ENCODE measurements at regions not wholly inside any gene's neighbourhood (a gene's known extent, or its start where the extent isn't known, plus 50 kb on each side); places are given as distances from the start of the nearest gene placed in this dataset.

DNA sequence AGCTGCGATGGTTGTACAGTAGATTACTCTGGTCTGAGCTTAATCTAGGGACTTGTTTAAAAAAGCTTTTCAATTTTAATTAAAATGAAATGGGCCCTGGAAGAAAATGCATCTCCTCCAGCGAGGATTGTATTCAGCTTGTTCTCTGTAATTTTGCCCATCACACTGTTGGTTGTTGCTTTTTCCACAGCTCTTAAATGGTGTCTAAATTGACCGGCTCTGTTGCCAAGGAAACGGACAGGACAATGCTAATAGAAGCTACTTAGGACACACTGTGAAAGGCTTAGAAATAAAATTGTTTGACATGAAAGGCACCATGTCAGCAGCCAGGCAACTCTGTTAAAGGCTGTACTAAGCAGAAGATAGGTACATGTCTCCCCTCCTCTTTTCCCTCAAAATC is 116.7 kb upstream of the NRSN1 start:
- DNase-seq (ENCODE audit: low read depth), result no peak
- TF ChIP-seq, protein P1, sequence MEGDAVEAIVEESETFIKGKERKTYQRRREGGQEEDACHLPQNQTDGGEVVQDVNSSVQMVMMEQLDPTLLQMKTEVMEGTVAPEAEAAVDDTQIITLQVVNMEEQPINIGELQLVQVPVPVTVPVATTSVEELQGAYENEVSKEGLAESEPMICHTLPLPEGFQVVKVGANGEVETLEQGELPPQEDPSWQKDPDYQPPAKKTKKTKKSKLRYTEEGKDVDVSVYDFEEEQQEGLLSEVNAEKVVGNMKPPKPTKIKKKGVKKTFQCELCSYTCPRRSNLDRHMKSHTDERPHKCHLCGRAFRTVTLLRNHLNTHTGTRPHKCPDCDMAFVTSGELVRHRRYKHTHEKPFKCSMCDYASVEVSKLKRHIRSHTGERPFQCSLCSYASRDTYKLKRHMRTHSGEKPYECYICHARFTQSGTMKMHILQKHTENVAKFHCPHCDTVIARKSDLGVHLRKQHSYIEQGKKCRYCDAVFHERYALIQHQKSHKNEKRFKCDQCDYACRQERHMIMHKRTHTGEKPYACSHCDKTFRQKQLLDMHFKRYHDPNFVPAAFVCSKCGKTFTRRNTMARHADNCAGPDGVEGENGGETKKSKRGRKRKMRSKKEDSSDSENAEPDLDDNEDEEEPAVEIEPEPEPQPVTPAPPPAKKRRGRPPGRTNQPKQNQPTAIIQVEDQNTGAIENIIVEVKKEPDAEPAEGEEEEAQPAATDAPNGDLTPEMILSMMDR (conservative IDR thresholded peaks at IDR 0.05; ENCODE audit: low read depth, low read length), result no peak
- H3K4me3 ChIP-seq (ENCODE audit: low read depth, low read length), result no peak overlapping the region

- no peak for DNase-seq (ENCODE audit: low read depth)
- no peak overlapping the region for H3K4me3 ChIP-seq (ENCODE audit: low read depth, low read length)
- TF ChIP-seq, protein P1 (conservative IDR thresholded peaks at IDR 0.05; ENCODE audit: low read depth, low read length), result no peak
Measured at GRCh38 chr6:24010133-24010532, 115.9 kb upstream of the NRSN1 start.

DNA sequence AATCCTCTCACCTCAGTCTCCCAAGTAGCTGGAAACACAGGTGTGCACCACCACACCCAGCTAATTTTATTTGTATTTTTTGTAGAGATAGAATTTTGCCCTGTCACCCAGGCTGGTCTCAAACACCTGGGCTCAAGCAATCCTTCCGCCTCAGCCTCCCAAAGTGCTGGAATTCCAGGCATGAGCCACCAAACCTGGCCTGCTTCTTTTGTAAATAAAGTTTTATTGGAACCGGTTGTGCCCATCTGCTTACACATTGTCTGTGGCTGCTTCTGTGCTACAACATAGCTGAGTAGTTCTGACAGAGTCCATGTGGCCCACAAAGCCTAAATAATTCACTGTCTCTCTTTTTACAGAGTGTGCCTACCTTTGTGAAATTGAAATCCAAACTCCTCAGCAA is 109.7 kb upstream of the NRSN1 start:
- no peak overlapping the region for H3K4me3 ChIP-seq (ENCODE audit: low read depth, low read length)
- no peak for DNase-seq (ENCODE audit: low read depth)
- TF ChIP-seq, protein P1 (conservative IDR thresholded peaks at IDR 0.05; ENCODE audit: low read depth, low read length), result no peak

DNA sequence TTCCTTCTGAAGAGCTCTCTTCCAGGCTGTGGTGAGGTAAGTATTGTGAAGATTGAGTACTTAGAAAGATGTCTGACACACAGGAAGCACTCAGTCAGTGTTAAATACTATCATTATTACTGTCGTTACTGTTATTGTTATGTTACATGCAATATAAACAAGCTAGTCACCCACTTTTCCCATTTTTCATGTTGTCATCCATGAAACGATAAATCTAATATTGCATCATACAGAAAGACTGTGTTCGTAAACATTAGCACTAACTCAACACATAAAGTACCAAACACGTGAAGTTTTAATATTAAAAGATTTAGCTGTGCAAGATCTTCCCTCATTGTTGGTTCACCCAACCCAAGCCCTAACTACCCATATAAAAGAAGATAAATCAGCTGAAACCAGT is 109.2 kb upstream of the NRSN1 start:
- TF ChIP-seq, protein P1 (conservative IDR thresholded peaks at IDR 0.05; ENCODE audit: low read depth, low read length), result no peak
- no peak overlapping the region for H3K4me3 ChIP-seq (ENCODE audit: low read depth, low read length)
- DNase-seq (ENCODE audit: low read depth), result no peak

- TF ChIP-seq, protein P1 (conservative IDR thresholded peaks at IDR 0.05; ENCODE audit: low read depth, low read length), result no peak
- H3K4me3 ChIP-seq (ENCODE audit: low read depth, low read length), result no peak overlapping the region
- no peak for DNase-seq (ENCODE audit: low read depth)
Measured at GRCh38 chr6:24019393-24019792, 106.6 kb upstream of the NRSN1 start.

GRCh38 chr6:24019830-24020229 is 106.2 kb upstream of the NRSN1 start:
- DNase-seq (ENCODE audit: low read depth), result no peak
- TF ChIP-seq, protein P1 (conservative IDR thresholded peaks at IDR 0.05; ENCODE audit: low read depth, low read length), result no peak
- H3K4me3 ChIP-seq (ENCODE audit: low read depth, low read length), result no peak overlapping the region

GRCh38 chr6:24026050-24026449 is 100.0 kb upstream of the NRSN1 start:
- TF ChIP-seq, protein P1 (conservative IDR thresholded peaks at IDR 0.05; ENCODE audit: low read depth, low read length), result no peak
- H3K4me3 ChIP-seq (ENCODE audit: low read depth, low read length), result no peak overlapping the region
- DNase-seq (ENCODE audit: low read depth), result no peak
